Coronary artery (tissue), 2 donors: ENCODE measurements at regions not wholly inside any gene's neighbourhood (a gene's known extent, or its start where the extent isn't known, plus 50 kb on each side); places are given as distances from the start of the nearest gene placed in this dataset.

Experiments
- DNase-seq: peaks from one replicate; pipeline ENCODE4 v3.0.0-alpha.2; 2017; ENCODE audit warnings: low spot score
- H3K27ac ChIP-seq, 2 donors: fragments of 200-600 bp; sonication (generic); one replicate each; pipeline ENCODE4 v1.5.1; 2016 to 2019
- H3K4me3 ChIP-seq: fragments of 200-600 bp; sonication (generic); 2 replicates; pipeline ENCODE4 v1.5.1; 2016; ENCODE audit warnings: mild to moderate bottlenecking, moderate library complexity
- TF ChIP-seq, protein P1 (sequence below): fragments of 200-600 bp; sonication (generic); IDR thresholded peaks from one replicate; pipeline ENCODE4 v1.5.1; 2019; ENCODE audit warnings: antibody characterized with exemption

DNA sequence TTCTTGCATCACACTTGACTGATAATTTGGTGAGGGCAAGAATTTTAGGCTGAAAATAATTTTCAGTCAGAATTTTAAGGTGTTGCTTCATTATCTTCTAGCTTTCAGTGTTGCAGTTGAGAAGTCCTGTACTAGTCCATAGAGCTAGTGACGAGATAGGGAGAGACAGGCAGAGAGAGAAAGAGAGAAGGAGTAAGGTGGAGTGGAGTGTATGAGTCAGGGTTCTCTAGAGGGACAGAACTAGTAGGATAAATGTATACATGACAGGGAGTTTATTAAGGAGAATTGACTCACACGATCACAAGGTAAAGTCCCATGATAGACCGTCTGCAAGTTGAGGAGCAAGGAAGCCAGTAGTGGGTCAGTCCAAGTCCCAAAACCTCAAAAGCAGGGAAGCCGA is 127.2 kb downstream of the UTP18 start:
- Histone ChIP-seq H3K27ac (no peak overlapping the region), H3K4me3 (no peak overlapping the region)
- TF ChIP-seq, protein P1, sequence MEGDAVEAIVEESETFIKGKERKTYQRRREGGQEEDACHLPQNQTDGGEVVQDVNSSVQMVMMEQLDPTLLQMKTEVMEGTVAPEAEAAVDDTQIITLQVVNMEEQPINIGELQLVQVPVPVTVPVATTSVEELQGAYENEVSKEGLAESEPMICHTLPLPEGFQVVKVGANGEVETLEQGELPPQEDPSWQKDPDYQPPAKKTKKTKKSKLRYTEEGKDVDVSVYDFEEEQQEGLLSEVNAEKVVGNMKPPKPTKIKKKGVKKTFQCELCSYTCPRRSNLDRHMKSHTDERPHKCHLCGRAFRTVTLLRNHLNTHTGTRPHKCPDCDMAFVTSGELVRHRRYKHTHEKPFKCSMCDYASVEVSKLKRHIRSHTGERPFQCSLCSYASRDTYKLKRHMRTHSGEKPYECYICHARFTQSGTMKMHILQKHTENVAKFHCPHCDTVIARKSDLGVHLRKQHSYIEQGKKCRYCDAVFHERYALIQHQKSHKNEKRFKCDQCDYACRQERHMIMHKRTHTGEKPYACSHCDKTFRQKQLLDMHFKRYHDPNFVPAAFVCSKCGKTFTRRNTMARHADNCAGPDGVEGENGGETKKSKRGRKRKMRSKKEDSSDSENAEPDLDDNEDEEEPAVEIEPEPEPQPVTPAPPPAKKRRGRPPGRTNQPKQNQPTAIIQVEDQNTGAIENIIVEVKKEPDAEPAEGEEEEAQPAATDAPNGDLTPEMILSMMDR, result no peak
- no peak for DNase-seq

DNA sequence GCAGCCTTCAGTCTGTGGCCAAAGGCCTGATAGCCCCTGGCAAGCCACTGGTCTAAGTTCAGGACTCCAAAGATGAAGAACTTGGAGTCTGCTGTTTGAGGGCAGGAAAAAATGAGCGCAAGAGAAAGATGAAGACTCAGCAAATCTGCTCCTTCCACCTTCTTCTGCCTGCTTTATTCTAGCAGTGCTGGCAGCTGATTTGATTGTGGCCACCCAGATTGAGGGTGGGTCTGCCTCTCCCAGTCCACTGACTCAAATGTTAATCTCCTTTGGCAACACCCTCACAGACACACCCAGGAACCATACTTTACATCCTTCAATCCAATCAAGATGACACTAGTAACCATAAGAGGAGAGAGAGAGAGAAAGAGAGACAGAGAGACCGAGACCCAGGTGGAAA is 127.6 kb downstream of the UTP18 start:
- TF ChIP-seq, protein P1, result no peak
- DNase-seq, result no peak

GRCh38 chr17:51389875-51390274 is 129.5 kb downstream of the UTP18 start:
- H3K27ac ChIP-seq, result no peak overlapping the region
- TF ChIP-seq, protein P1, result no peak
- DNase-seq, result peak; percentile 1
- H3K4me3 ChIP-seq, result no peak overlapping the region

More for the DNA sequence above, 127.6 kb downstream of the UTP18 start:
- Histone ChIP-seq H3K4me3 (no peak overlapping the region), H3K27ac (no peak overlapping the region)

GRCh38 chr17:51391982-51392654 is 131.8 kb downstream of the UTP18 start:
- no peak for DNase-seq
- H3K4me3 ChIP-seq, result no peak overlapping the region
- TF ChIP-seq, protein P1, result no peak
- no peak overlapping the region for H3K27ac ChIP-seq

DNA sequence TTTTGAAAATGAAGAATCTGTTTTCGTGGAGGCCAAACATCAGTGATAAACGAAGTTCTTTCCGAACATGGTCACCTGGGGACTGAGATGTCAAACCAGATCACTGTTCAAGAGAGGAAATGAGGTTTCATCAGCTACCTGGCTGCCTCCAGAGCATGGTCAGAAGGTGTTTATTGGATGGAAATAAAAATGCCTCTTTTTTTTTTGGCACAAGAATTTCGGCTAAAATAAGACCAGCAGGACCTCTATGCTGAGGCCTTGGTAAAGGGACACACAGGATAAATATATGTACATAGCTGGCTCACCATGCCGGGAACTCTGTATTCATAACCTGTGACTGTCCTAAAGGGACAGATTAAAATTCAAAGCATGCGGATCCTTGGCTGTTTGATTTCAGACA is 135.3 kb downstream of the UTP18 start:
- Histone ChIP-seq H3K27ac (no peak overlapping the region), H3K4me3 (no peak overlapping the region)
- no peak for DNase-seq
- TF ChIP-seq, protein P1, result no peak

GRCh38 chr17:51397361-51398127 is 137.2 kb downstream of the UTP18 start:
- Histone ChIP-seq H3K4me3 (no peak overlapping the region), H3K27ac (no peak overlapping the region)
- DNase-seq, result no peak
- TF ChIP-seq, protein P1, result no peak

DNA sequence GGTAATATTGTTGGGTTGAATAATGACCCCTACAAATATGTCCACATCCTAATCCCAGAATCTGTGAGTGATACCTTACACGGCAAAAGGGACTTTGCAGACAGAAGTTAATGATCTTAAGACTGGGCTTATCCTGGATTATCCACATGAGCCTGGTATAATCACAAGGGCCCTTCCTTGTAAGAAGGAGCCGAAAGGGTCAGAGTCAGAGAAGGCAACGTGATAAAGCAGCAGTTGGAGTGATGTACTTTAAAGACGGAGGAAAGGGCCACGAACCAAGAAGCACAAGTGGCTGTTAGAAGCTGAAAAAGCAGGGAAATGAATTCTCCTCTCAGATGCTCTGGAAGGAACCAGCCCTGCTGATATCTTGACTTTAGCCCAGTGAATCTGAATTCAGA is 137.8 kb downstream of the UTP18 start:
- no peak for DNase-seq
- Histone ChIP-seq H3K4me3 (no peak overlapping the region), H3K27ac (no peak overlapping the region)
- TF ChIP-seq, protein P1, result no peak
